Stomach (tissue), 8 donors: ENCODE measurements at regions not wholly inside any gene's neighbourhood (a gene's known extent, or its start where the extent isn't known, plus 50 kb on each side); places are given as distances from the start of the nearest gene placed in this dataset.

ENCODE experiments used
- DNase-seq, 2 donors: peaks; one replicate each; pipeline versions ENCODE4 v3.0.0 to v3.0.0-alpha.2; 2013 to 2019
- H3K27ac ChIP-seq, 5 donors: fragments of 200-600 bp in 4 of 5; sonication (generic) in 4 of 5; one replicate each; pipeline ENCODE4 v1.5.1; 2013 to 2019; ENCODE audit warnings: mild to moderate bottlenecking in 1 of 5, moderate library complexity in 1 of 5
- H3K27me3 ChIP-seq, 3 donors: fragments of 200-600 bp; sonication (generic); one replicate each; pipeline ENCODE4 v1.5.1; 2017 to 2019; ENCODE audit warnings: mixed run types in 1 of 3
- H3K36me3 ChIP-seq, 4 donors: fragments of 200-600 bp; sonication (generic); 1 replicate in 3 of 4; 2 replicates in 1 of 4; pipeline ENCODE4 v1.5.1; 2016 to 2019
- H3K4me1 ChIP-seq, 4 donors: fragments of 200-600 bp; sonication (generic); one replicate each; pipeline ENCODE4 v1.5.1; 2016 to 2019
- H3K4me3 ChIP-seq, 4 donors: fragments of 200-600 bp; sonication (generic) in 3 of 4; one replicate each; pipeline ENCODE4 v1.5.1; 2016 to 2019; ENCODE audit warnings: mild to moderate bottlenecking in 1 of 4
- H3K9me3 ChIP-seq, 4 donors: fragments of 200-600 bp; sonication (generic); one replicate each; pipeline ENCODE4 v1.5.1; 2016 to 2019
- EP300 ChIP-seq: sonication (generic); formaldehyde crosslinking; IDR thresholded peaks from one replicate; pipeline ENCODE4 v1.6.1; 2017; ENCODE audit warnings: antibody characterized with exemption
- POLR2A ChIP-seq, 4 donors: fragments of 450-650 bp; IDR thresholded peaks; one replicate each; pipeline ENCODE4 v1.6.1; 2016; ENCODE audit warnings: antibody characterized with exemption in 4 of 4, control low read depth in 2 of 4, mild to moderate bottlenecking in 1 of 4, moderate library complexity in 1 of 4
- POLR2AphosphoS5 ChIP-seq, 3 donors: sonication (generic); formaldehyde crosslinking; IDR thresholded peaks; one replicate each; pipeline ENCODE4 v1.6.1; 2016; ENCODE audit warnings: antibody characterized with exemption in 3 of 3
- WGBS, 5 donors: extraction: QIAGEN DNeasy Blood & Tissue Kit in 3 of 5; methylation state at CpG; one replicate each; pipeline versions ENCODE4 v1.1.5 to v1.1.7; 2013 to 2018; 5-methylcytosine and 5-hydroxymethylcytosine counted together
- intact Hi-C: fragments of 100-400 bp; cut with DNase I; formaldehyde crosslinking; loops from one replicate; pipeline ENCODE4 v1.15.1; 2023; ENCODE audit warnings: low total_unique reads
- TF ChIP-seq, protein P1 (sequence below), 7 experiments: fragments of 450-650 bp in 4 of 7; fragments of 200-600 bp in 3 of 7; sonication (generic) in 3 of 7; IDR thresholded peaks; one replicate each; pipeline ENCODE4 v1.5.1; 2016 to 2019; ENCODE audit warnings: antibody characterized with exemption in 7 of 7, control low read depth in 2 of 7, mild to moderate bottlenecking in 1 of 7
- donor health status: healthy with polysubstance abuse.
- donor health status: Bipolar disorder and iron deficiency.
- donor health status: healthy.

DNA sequence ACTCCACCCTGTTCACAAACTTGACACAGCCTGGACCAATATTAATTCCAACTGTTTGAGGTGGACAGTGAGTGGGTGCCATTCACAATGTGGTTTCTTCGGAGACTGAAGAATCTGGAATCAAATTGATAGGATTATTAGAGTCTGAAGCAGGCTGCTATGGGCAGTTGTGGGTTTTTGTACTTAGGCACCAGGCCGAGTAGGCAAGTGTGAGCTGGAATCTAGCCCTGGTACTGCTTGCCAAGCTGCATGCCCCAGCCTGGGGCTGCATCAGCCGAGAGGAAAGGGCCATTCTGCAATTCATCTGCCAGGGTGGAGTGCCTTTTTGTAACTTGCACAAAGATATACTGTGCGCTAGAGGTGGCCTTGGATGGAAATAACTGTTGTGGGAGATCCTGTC, 654.7 kb upstream of the FANCL start:
- intact Hi-C loops: no loop called here
- Histone ChIP-seq H3K4me1 (peaks cover 0 to 6% (median 0%) of the 10 kb centered on the region in 4 donors), H3K36me3 (no peaks in the 10 kb centered on the region), H3K9me3 (no peaks in the 10 kb centered on the region), H3K4me3 (no peak overlapping the region), H3K27ac (no peak overlapping the region), H3K27me3 (no peaks in the 10 kb centered on the region)
- 44 to 83% (median 75%) methylated on average over 4 of the region's 4 CpGs for whole genome bisulfite sequencing, 5 donors
- DNase-seq: no peak
- TF ChIP-seq EP300 (no peak), POLR2A (IDR thresholded peaks at IDR 0.05) (no peak)
- TF ChIP-seq, protein P1, sequence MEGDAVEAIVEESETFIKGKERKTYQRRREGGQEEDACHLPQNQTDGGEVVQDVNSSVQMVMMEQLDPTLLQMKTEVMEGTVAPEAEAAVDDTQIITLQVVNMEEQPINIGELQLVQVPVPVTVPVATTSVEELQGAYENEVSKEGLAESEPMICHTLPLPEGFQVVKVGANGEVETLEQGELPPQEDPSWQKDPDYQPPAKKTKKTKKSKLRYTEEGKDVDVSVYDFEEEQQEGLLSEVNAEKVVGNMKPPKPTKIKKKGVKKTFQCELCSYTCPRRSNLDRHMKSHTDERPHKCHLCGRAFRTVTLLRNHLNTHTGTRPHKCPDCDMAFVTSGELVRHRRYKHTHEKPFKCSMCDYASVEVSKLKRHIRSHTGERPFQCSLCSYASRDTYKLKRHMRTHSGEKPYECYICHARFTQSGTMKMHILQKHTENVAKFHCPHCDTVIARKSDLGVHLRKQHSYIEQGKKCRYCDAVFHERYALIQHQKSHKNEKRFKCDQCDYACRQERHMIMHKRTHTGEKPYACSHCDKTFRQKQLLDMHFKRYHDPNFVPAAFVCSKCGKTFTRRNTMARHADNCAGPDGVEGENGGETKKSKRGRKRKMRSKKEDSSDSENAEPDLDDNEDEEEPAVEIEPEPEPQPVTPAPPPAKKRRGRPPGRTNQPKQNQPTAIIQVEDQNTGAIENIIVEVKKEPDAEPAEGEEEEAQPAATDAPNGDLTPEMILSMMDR (IDR thresholded peaks at IDR 0.05): no peak

DNA sequence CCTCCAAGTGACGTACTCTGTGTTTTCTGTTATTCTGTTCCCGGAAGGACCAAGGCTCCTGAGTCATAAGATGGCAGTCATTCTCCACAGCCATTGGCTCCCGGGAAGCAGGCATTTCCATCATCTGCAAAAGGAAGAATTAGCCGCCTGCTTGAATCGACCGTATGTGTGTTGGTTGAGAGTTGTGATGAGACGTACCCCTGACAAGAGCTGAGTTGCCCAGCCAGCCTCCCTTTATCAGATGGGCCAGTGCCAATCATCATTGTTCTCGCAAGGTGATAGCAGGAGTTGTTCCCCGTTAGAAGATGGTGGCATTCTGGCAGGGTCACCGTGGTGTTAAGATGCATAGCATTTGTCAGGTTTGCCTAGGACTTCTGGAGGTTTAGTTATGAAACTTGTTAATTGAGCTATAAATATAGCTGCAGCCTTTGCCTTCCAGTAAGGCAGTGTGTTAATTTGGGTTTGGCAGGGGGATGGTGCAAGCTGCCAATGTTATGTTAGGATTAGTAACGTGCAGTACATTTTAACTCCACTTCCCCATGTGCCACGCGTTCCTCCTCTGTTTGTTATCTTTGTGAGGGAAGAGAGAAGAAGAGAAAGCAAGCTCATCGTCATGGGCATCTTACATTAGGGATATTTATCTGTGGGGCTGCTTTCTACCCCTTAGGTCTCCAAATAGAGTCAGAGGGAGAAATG, 652.7 kb upstream of the FANCL start:
- Histone ChIP-seq H3K27ac (no peak overlapping the region), H3K4me3 (no peak overlapping the region), H3K4me1 (no peaks in the 10 kb centered on the region), H3K9me3 (no peaks in the 10 kb centered on the region), H3K27me3 (no peaks in the 10 kb centered on the region), H3K36me3 (no peaks in the 10 kb centered on the region)
- 80 to 86% (median 81%) methylated on average over 14 of the region's 14 CpGs for WGBS, 5 donors
- no peak for TF ChIP-seq POLR2A (IDR thresholded peaks at IDR 0.05)
- TF ChIP-seq, protein P1 (IDR thresholded peaks at IDR 0.05): no peak
- no peak for TF ChIP-seq POLR2AphosphoS5 (IDR thresholded peaks at IDR 0.05)
- TF ChIP-seq EP300: no peak
- intact Hi-C loops: no loop called here
- DNase-seq: no peak

DNA sequence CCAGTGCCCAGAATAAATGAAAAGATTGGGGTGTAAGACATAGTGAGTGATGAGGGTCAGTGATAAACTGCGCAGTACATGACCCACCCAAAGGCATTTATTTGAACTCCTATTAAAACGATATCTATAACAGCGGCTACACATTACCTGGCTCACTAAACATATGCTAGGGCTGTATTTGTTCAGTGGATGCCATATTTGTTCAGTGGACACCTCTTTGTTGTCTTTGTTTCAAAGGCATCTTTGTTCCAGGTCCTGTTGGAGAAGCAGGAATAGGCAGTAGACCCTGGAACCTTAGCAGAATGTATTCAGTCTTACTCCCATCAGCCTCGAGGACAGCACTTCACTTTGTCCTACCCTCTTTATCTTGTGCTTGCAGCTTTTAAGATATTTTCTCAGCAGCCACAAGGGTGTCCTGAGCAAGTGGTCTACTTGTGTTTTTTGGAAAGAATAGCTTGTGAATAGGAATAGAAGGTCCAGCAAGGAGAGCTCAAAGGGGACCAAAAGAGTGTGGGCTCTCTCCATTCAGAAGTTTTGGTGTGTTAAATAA, 650.8 kb upstream of the FANCL start:
- TF ChIP-seq POLR2AphosphoS5 (IDR thresholded peaks at IDR 0.05) (no peak), POLR2A (IDR thresholded peaks at IDR 0.05) (no peak), EP300 (no peak)
- TF ChIP-seq, protein P1 (IDR thresholded peaks at IDR 0.05): no peak

DNA sequence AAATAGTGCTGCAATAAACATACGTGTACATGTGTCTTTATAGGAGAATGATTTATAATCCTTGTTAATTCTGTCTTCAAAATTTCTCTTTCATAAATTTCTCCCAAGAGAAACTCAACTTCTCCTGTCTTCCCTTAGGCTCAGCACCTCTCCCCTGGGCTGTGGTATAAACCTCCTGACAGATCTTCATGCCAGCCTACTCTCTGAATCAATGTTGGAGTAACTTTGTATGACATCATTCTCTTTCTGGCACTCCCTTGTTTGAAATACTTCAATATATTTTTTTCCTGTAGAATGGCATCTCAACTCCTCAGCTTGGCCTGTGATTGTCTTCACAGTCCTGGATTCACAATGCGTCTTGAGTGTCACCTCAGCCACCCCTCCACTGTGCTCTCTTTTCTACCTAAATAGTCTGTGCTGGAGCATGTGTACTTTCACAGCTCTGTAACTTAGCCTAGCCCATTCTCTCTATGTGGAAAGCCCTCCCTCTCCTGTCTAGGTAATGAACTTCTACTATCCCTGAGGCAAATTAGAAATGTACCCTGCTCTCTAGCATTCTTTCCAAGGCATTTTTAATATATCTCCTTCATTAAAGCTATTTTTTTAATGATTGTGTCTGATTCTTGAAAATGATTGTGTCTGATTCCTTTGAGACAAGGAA, 649.9 kb upstream of the FANCL start:
- Histone ChIP-seq H3K27me3 (no peaks in the 10 kb centered on the region), H3K4me3 (no peak overlapping the region), H3K36me3 (no peaks in the 10 kb centered on the region), H3K27ac (no peak overlapping the region), H3K4me1 (no peaks in the 10 kb centered on the region), H3K9me3 (no peaks in the 10 kb centered on the region)
- DNase-seq: no peak
- TF ChIP-seq POLR2AphosphoS5 (IDR thresholded peaks at IDR 0.05) (no peak), POLR2A (IDR thresholded peaks at IDR 0.05) (no peak), EP300 (no peak)
- TF ChIP-seq, protein P1 (IDR thresholded peaks at IDR 0.05): no peak
- intact Hi-C loops: no loop called here
- WGBS, 5 donors: 60 to 76% (median 74%) methylated on average over 2 of the region's 2 CpGs

More for the DNA sequence above, 650.8 kb upstream of the FANCL start:
- Histone ChIP-seq H3K4me1 (no peaks in the 10 kb centered on the region), H3K27me3 (no peaks in the 10 kb centered on the region), H3K9me3 (no peaks in the 10 kb centered on the region), H3K4me3 (no peak overlapping the region), H3K36me3 (no peaks in the 10 kb centered on the region), H3K27ac (no peak overlapping the region)
- DNase-seq: no peak
- WGBS, 5 donors: 28 to 58% (median 56%) methylated on average over 4 of the region's 4 CpGs
- intact Hi-C loops: no loop called here
